H1 (cell line): ENCODE measurements at regions not wholly inside any gene's neighbourhood (a gene's known extent, or its start where the extent isn't known, plus 50 kb on each side); places are given as distances from the start of the nearest gene placed in this dataset.

Experiments
- CTCF ChIA-PET: fragments of 300-600 bp; sonication (Branson Sonifier 250); formaldehyde crosslinking; loops from one replicate; lab custom pipeline; 2021; ENCODE audit not compliant: partially characterized antibody; lab: Charles Lee
- POLR2A ChIA-PET: fragments of 300-600 bp; sonication (Branson Sonifier 250); formaldehyde crosslinking; loops from one replicate; lab custom pipeline; 2021; ENCODE audit warnings: inconsistent platforms; ENCODE audit not compliant: partially characterized antibody; lab: Charles Lee
- DNase-seq, 2 experiments: peaks; one replicate each; pipeline versions ENCODE4 v3.0.0 to v3.0.0-alpha.2; 2010 to 2022; ENCODE audit warnings: low spot score in 2 of 2, low read depth in 1 of 2, mixed read lengths in 1 of 2
- FAIRE-seq: peaks from 2 replicates; lab custom pipeline; 2011; peaks lifted over from hg19 to GRCh38; lab: Jason Lieb, UNC
- H2AFZ ChIP-seq: 2 replicates; pipeline ENCODE4 v1.8.1; 2012; ENCODE audit warnings: low read length, inconsistent platforms
- H2AK5ac ChIP-seq: 2 replicates; pipeline ENCODE4 v1.6.1; 2013; ENCODE audit warnings: low read depth, low read length
- H2BK120ac ChIP-seq: replicated peaks from 2 replicates; pipeline ENCODE3; 2013; ENCODE audit warnings: low read depth, low read length, inconsistent platforms
- H2BK12ac ChIP-seq: 2 replicates; pipeline ENCODE4 v1.6.1; 2013; ENCODE audit warnings: low read depth, low read length
- H2BK15ac ChIP-seq: 2 replicates; pipeline ENCODE4 v1.6.1; 2013; ENCODE audit warnings: low read length
- H2BK20ac ChIP-seq: 2 replicates; pipeline ENCODE4 v1.6.1; 2013; ENCODE audit warnings: low read length
- H2BK5ac ChIP-seq: 2 replicates; pipeline ENCODE4 v1.6.1; 2013; ENCODE audit warnings: low read depth, low read length
- H3K14ac ChIP-seq: 2 replicates; pipeline ENCODE4 v1.6.1; 2013; ENCODE audit warnings: inconsistent platforms; ENCODE audit not compliant: insufficient read length
- H3K18ac ChIP-seq: 2 replicates; pipeline ENCODE4 v1.6.1; 2013; ENCODE audit warnings: low read length; ENCODE audit errors: extremely low read depth
- H3K23ac ChIP-seq: 2 replicates; pipeline ENCODE4 v1.6.1; 2013; ENCODE audit warnings: inconsistent platforms; ENCODE audit not compliant: insufficient read length
- H3K23me2 ChIP-seq: 2 replicates; pipeline ENCODE4 v1.6.1; 2013; ENCODE audit warnings: low read depth, low read length
- H3K27ac ChIP-seq: 2 replicates; pipeline ENCODE4 v1.6.1; 2011; ENCODE audit warnings: low read depth, low read length, inconsistent platforms
- H3K27me3 ChIP-seq, 4 experiments: replicated peaks in 1 of 4; 1 replicate in 1 of 4; 2 replicates in 3 of 4; pipeline versions ENCODE4 v1.6.1 to v1.8.1; 2011 to 2013; ENCODE audit warnings: low read length in 3 of 4, mild to moderate bottlenecking in 3 of 4, inconsistent platforms in 2 of 4, mixed read lengths in 2 of 4, moderate library complexity in 1 of 4; ENCODE audit not compliant: control insufficient read depth in 3 of 4, insufficient read depth in 3 of 4; ENCODE audit errors: extremely low read depth in 1 of 4
- H3K36me3 ChIP-seq, 4 experiments: 2 replicates each; pipeline versions ENCODE4 v1.6.1 to v1.8.1; 2011 to 2013; ENCODE audit warnings: mild to moderate bottlenecking in 4 of 4, low read length in 3 of 4, moderate library complexity in 2 of 4, control low read depth in 1 of 4, inconsistent platforms in 1 of 4; ENCODE audit not compliant: insufficient read depth in 4 of 4, control insufficient read depth in 2 of 4
- H3K4ac ChIP-seq: replicated peaks from 2 replicates; pipeline ENCODE3; 2013; ENCODE audit warnings: low read length, low read depth, mixed read lengths, inconsistent platforms; ENCODE audit not compliant: insufficient read length
- H3K4me1 ChIP-seq, 4 experiments: replicated peaks in 1 of 4; 1 replicate in 1 of 4; 2 replicates in 3 of 4; pipeline versions ENCODE4 v1.6.1 to v1.8.1; 2011 to 2013; ENCODE audit warnings: low read length in 3 of 4, inconsistent platforms in 2 of 4, mixed read lengths in 1 of 4; ENCODE audit not compliant: insufficient read depth in 4 of 4, control insufficient read depth in 3 of 4
- H3K4me2 ChIP-seq, 2 experiments: 2 replicates each; pipeline versions ENCODE4 v1.6.1 to v1.8.1; 2011 to 2013; ENCODE audit warnings: low read depth in 2 of 2, low read length in 2 of 2, control low read depth in 1 of 2, inconsistent platforms in 1 of 2, mild to moderate bottlenecking in 1 of 2; ENCODE audit not compliant: insufficient read depth in 1 of 2
- H3K4me3 ChIP-seq, 4 experiments: fragments of 200-600, 300-600 bp in 1 of 4; sonication (generic), shearing (Covaris generic), sonication (Bioruptor Twin) in 1 of 4; 2 replicates each; pipeline versions ENCODE4 v1.5.1 to v1.8.1; 2011 to 2016; ENCODE audit warnings: low read length in 4 of 4, low read depth in 3 of 4, control low read depth in 2 of 4, inconsistent platforms in 2 of 4, mild to moderate bottlenecking in 2 of 4, mixed read lengths in 1 of 4, moderate library complexity in 1 of 4; ENCODE audit not compliant: insufficient read depth in 2 of 4; ENCODE audit errors: extremely low read depth in 1 of 4
- H3K56ac ChIP-seq: replicated peaks from 2 replicates; pipeline ENCODE3; 2013; ENCODE audit warnings: low read depth, mild to moderate bottlenecking, mixed read lengths, low read length, inconsistent platforms; ENCODE audit not compliant: insufficient read length
- H3K79me1 ChIP-seq: 2 replicates; pipeline ENCODE4 v1.6.1; 2013; ENCODE audit warnings: low read depth, low read length, control low read depth
- H3K79me2 ChIP-seq, 2 experiments: 2 replicates each; pipeline versions ENCODE4 v1.6.1 to v1.8.1; 2012 to 2013; ENCODE audit warnings: low read length in 2 of 2, mild to moderate bottlenecking in 2 of 2, inconsistent platforms in 1 of 2; ENCODE audit not compliant: insufficient read depth in 2 of 2, control insufficient read depth in 1 of 2
- H3K9ac ChIP-seq, 4 experiments: replicated peaks in 1 of 4; 1 replicate in 1 of 4; 2 replicates in 3 of 4; pipeline versions ENCODE4 v1.6.1 to v1.8.1; 2011 to 2013; ENCODE audit warnings: low read depth in 3 of 4, low read length in 3 of 4, control low read depth in 2 of 4, mild to moderate bottlenecking in 2 of 4, moderate library complexity in 2 of 4, inconsistent platforms in 1 of 4; ENCODE audit errors: extremely low read depth in 1 of 4
- H3K9me3 ChIP-seq, 2 experiments: 2 replicates each; pipeline versions ENCODE4 v1.6.1 to v1.8.1; 2012 to 2013; ENCODE audit warnings: mild to moderate bottlenecking in 2 of 2, moderate library complexity in 2 of 2, control low read depth in 1 of 2, inconsistent platforms in 1 of 2, low read depth in 1 of 2, low read length in 1 of 2, mixed read lengths in 1 of 2; ENCODE audit not compliant: insufficient read depth in 2 of 2
- H4K20me1 ChIP-seq, 2 experiments: replicated peaks in 1 of 2; 2 replicates each; pipeline versions ENCODE3 to v1.8.1; 2011 to 2013; ENCODE audit warnings: inconsistent platforms in 2 of 2, low read length in 2 of 2, mild to moderate bottlenecking in 1 of 2; ENCODE audit not compliant: insufficient read depth in 2 of 2, control insufficient read depth in 1 of 2
- H4K5ac ChIP-seq: 2 replicates; pipeline ENCODE4 v1.6.1; 2013; ENCODE audit warnings: low read length, low read depth, mixed read lengths, inconsistent platforms; ENCODE audit not compliant: insufficient read length
- H4K8ac ChIP-seq: 2 replicates; pipeline ENCODE4 v1.8.0; 2013; ENCODE audit warnings: mild to moderate bottlenecking, moderate library complexity, low read length, inconsistent platforms; ENCODE audit not compliant: insufficient read depth; ENCODE audit errors: extremely low read depth
- H4K91ac ChIP-seq: replicated peaks from 2 replicates; pipeline ENCODE3; 2013; ENCODE audit warnings: low read length, mixed read lengths, inconsistent platforms; ENCODE audit not compliant: insufficient read length
- ATF3 ChIP-seq: IDR thresholded peaks from 2 replicates; pipeline ENCODE4 v1.6.1; 2011; ENCODE audit warnings: low read depth, mild to moderate bottlenecking, low read length; ENCODE audit not compliant: insufficient read depth
- E2F6 ChIP-seq: IDR thresholded peaks from 2 replicates; pipeline ENCODE4 v1.6.1; 2012; ENCODE audit warnings: inconsistent platforms
- EP300 ChIP-seq, 2 experiments: IDR thresholded peaks; 1 replicate in 1 of 2; 2 replicates in 1 of 2; pipeline ENCODE4 v1.6.1; 2011 to 2012; ENCODE audit warnings: low read depth in 2 of 2, low read length in 2 of 2, mild to moderate bottlenecking in 2 of 2, borderline replicate concordance in 1 of 2, inconsistent platforms in 1 of 2, moderate library complexity in 1 of 2
- GTF2F1 ChIP-seq: IDR thresholded peaks from 2 replicates; pipeline ENCODE4 v1.6.1; 2012; ENCODE audit warnings: low read depth, low read length, improper control_type of control experiment, borderline replicate concordance
- MAX ChIP-seq: IDR thresholded peaks from 2 replicates; pipeline ENCODE4 v1.6.1; 2012; ENCODE audit warnings: inconsistent platforms
- POLR2A ChIP-seq, 2 experiments: IDR thresholded peaks; 1 replicate in 1 of 2; 2 replicates in 1 of 2; pipeline ENCODE4 v1.6.1; 2011; ENCODE audit warnings: low read depth in 2 of 2, low read length in 2 of 2, mild to moderate bottlenecking in 2 of 2; ENCODE audit errors: control extremely low read depth in 1 of 2
- RFX5 ChIP-seq: IDR thresholded peaks from 2 replicates; pipeline ENCODE4 v1.6.1; 2011; ENCODE audit warnings: low read depth, low read length, improper control_type of control experiment, borderline replicate concordance
- SAP30 ChIP-seq: fragments of 300-600 bp; sonication (generic); IDR thresholded peaks from 2 replicates; pipeline ENCODE4 v1.7.1; 2012; ENCODE audit warnings: low read length, moderate library complexity, mild to moderate bottlenecking, inconsistent platforms; ENCODE audit not compliant: insufficient read depth, insufficient replicate concordance
- SIN3A ChIP-seq, 2 experiments: IDR thresholded peaks in 1 of 2; conservative IDR thresholded peaks in 1 of 2; 2 replicates each; pipeline ENCODE4 v1.6.1; 2011 to 2012; ENCODE audit warnings: low read length in 2 of 2, improper control_type of control experiment in 1 of 2, low read depth in 1 of 2, mild to moderate bottlenecking in 1 of 2
- SP2 ChIP-seq: IDR thresholded peaks from 2 replicates; pipeline ENCODE4 v1.6.1; 2012; ENCODE audit warnings: mild to moderate bottlenecking, low read length, inconsistent platforms
- TAF1 ChIP-seq: IDR thresholded peaks from 2 replicates; pipeline ENCODE4 v1.6.1; 2011; ENCODE audit warnings: mild to moderate bottlenecking, low read depth, low read length
- WGBS, 2 experiments: shearing (Covaris generic) in 1 of 2; methylation state at CpG; one replicate each; pipeline versions ENCODE4 v1.1.6 to v1.1.7; 2013 to 2015; ENCODE audit warnings: low lambda C conversion rate in 2 of 2, mixed read lengths in 2 of 2, inconsistent platforms in 1 of 2, low coverage in 1 of 2, missing lambda C conversion rate in 1 of 2; ENCODE audit not compliant: insufficient replicate concordance in 2 of 2, insufficient coverage in 1 of 2, insufficient read length in 1 of 2; ENCODE audit errors: extremely low coverage in 1 of 2, missing lambda C conversion rate in 1 of 2; 5-methylcytosine and 5-hydroxymethylcytosine counted together

- H3K4me2 ChIP-seq = no peak overlapping the region
- H3K36me3 ChIP-seq = no peaks in the 10 kb centered on the region
- no peak overlapping the region for H3K4me3 ChIP-seq
- ChIA-PET POLR2A (no interaction called here), CTCF (no interaction called here)
- H3K4ac ChIP-seq = no peak overlapping the region
- DNase-seq (no peak), FAIRE-seq (no peak)
- no peak overlapping the region for H2BK120ac ChIP-seq
- no peak overlapping the region; the same call in 1 of the 2 replicates for H2AFZ ChIP-seq
- H3K23ac ChIP-seq = no peak overlapping the region
- no peak overlapping the region for H3K14ac ChIP-seq
- no peak overlapping the region for H2AK5ac ChIP-seq
- H2BK15ac ChIP-seq = no peak overlapping the region
- peaks cover 0 to 1% of the 10 kb centered on the region in 2 experiments for H4K20me1 ChIP-seq
- no peak overlapping the region for H3K27ac ChIP-seq
- no peak overlapping the region for H3K56ac ChIP-seq
- no peaks in the 10 kb centered on the region for H3K23me2 ChIP-seq
- H3K9ac ChIP-seq = no peak overlapping the region
- peaks cover 0 to 5% (median 2%) of the 10 kb centered on the region in 4 experiments; a peak in 4 of 7 replicates for H3K4me1 ChIP-seq
- no peak overlapping the region for H4K91ac ChIP-seq
- H3K79me1 ChIP-seq = no peaks in the 10 kb centered on the region
- no peak overlapping the region for H2BK20ac ChIP-seq
- H3K18ac ChIP-seq = no peak overlapping the region
- H2BK5ac ChIP-seq = no peak overlapping the region
- no peak overlapping the region; the same call in 1 of the 2 replicates for H4K8ac ChIP-seq
- no peaks in the 10 kb centered on the region for H3K27me3 ChIP-seq
- no peaks in the 10 kb centered on the region for H3K79me2 ChIP-seq
- no peak overlapping the region for H4K5ac ChIP-seq
- H3K9me3 ChIP-seq = no peaks in the 10 kb centered on the region
- no peak overlapping the region for H2BK12ac ChIP-seq
- 88% methylated on average over 23 of the region's 29 CpGs; no CpG with 5 or more reads in 1 of the 2 experiments for WGBS, 2 experiments
- TF ChIP-seq GTF2F1 = no peak
- TF ChIP-seq SP2 = no peak
- no peak for TF ChIP-seq TAF1
- TF ChIP-seq SIN3A (conservative IDR thresholded peaks at IDR 0.05 in 1 of 2, IDR thresholded peaks at IDR 0.05 in 1 of 2; ENCODE audit: low read depth in 1 of 2, low read length in 2 of 2) = no peak
- TF ChIP-seq E2F6 = no peak
- TF ChIP-seq SAP30 = no peak
- no peak for TF ChIP-seq POLR2A (IDR thresholded peaks at IDR 0.05; ENCODE audit: control extremely low read depth in 1 of 2, low read depth in 2 of 2, low read length in 2 of 2)
- no peak for TF ChIP-seq RFX5
- TF ChIP-seq EP300 (IDR thresholded peaks at IDR 0.05; ENCODE audit: borderline replicate concordance in 1 of 2, low read depth in 2 of 2, low read length in 2 of 2) = no peak
- TF ChIP-seq ATF3 = no peak
- TF ChIP-seq MAX = no peak
Observed at GRCh38 chr2:239520811-239521517, 120.1 kb upstream of the HDAC4 start.
